ENCODE measurements at regions not wholly inside any gene's neighbourhood (a gene's known extent, or its start where the extent isn't known, plus 50 kb on each side); places are given as distances from the start of the nearest gene placed in this dataset.
"Not testable (repeated sequence)": the region's sequence is repeated elsewhere in the genome, so short reads cannot be mapped to it uniquely, and the experiment has no call there.

- no peak for DNase-seq (ENCODE audit: low read depth)
These were observed 158.3 kb downstream of the PDCD6IP start for GRCh38 chr3:33956776-33957175.

- DNase-seq (ENCODE audit: low read depth), result no peak
These were observed 158.7 kb downstream of the PDCD6IP start for GRCh38 chr3:33957176-33957575.

- no peak for DNase-seq (ENCODE audit: low read depth)
These were observed 160.2 kb downstream of the PDCD6IP start for GRCh38 chr3:33958661-33959060.

- DNase-seq (ENCODE audit: low read depth), result no peak
These were observed 164.0 kb downstream of the PDCD6IP start for GRCh38 chr3:33962396-33962795.

DNA sequence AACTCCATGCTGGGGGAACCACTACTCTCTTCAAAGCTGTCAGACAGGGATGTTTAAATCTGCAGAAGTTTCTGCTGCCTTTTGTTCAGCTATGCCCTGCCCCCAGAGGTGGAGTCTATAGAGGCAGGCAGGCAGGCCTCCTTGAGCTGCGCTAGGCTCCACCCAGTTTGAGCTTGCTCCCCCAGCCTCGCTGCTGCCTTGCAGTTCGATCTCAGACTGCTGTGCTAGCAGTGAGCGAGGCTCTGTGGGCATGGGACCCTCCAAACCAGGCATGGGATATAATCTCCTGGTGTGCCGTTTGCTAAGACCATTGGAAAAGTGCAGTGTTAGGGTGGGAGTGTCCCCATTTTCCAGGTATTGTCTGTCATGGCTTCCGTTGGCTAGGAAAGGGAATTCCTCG lies 171.8 kb downstream of the PDCD6IP start:
- not testable (repeated sequence) for DNase-seq (ENCODE audit: low read depth)

GRCh38 chr3:33971055-33971454 lies 172.6 kb downstream of the PDCD6IP start:
- DNase-seq (ENCODE audit: low read depth), result no peak

- no peak for DNase-seq (ENCODE audit: low read depth)
These were observed 177.0 kb downstream of the PDCD6IP start for GRCh38 chr3:33975463-33975862.

GRCh38 chr3:33977227-33977626 lies 178.8 kb downstream of the PDCD6IP start:
- no peak for DNase-seq (ENCODE audit: low read depth)

DNA sequence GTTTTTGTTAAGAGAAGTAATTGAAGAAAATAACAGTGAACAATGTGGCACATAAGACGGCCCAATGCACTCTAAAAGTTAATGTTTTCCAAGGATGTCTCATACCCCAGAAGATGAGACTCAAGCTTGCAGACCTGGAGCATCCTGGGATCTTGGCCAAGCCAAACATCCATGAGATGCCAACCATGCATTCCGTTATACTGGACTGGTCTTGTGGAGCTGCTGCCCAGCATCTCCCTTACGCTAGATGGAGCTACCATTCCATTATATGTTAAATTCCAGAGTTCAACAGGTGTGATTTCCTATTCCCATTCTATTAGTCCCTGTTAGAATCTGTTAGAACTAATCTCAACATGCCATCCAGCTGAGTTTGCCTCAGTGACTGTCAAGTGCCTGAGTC lies 181.8 kb downstream of the PDCD6IP start:
- DNase-seq (ENCODE audit: low read depth), result peak; percentile 77

- no peak for DNase-seq (ENCODE audit: low read depth)
These were observed 183.9 kb downstream of the PDCD6IP start for GRCh38 chr3:33982269-33982798.

DNA sequence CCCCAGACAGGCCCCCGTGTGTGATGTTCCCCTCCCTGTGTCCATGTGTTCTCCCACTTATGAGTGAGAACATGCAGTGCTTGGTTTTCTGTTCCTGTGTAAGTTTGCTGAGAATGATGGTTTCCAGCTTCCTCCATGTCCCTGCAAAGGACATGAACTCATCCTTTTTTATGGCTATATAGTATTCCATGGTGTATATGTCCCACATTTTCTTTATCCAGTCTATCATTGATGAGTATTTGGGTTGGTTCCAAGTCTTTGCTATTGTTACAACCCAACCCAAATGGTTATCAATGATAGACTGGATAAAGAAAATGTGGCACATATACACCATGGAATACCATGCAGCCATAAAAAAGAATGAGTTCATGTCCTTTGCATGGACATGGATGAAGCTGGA lies 184.5 kb downstream of the PDCD6IP start:
- DNase-seq (ENCODE audit: low read depth), result not testable (repeated sequence)

DNA sequence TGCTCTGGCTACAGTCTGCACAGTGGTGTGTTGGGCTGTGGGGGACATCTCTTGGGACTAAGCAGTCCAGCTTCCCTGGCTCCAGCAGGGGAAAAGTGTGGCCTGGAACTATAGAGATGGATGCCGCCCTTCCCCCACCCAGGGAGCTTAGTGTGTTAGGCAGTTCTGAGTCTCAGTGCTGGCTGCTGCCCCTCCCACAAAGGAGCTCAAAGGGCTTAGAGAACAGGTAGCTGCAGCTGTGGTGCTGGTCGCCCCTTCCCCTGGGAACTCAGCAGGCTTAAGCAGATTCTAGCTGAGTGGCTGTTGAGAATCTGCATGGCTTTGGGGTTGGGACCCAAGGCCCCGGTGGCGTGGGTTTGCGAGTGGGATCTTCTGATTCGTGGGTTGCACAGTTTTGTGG lies 190.8 kb downstream of the PDCD6IP start:
- DNase-seq (ENCODE audit: low read depth), result no peak

DNA sequence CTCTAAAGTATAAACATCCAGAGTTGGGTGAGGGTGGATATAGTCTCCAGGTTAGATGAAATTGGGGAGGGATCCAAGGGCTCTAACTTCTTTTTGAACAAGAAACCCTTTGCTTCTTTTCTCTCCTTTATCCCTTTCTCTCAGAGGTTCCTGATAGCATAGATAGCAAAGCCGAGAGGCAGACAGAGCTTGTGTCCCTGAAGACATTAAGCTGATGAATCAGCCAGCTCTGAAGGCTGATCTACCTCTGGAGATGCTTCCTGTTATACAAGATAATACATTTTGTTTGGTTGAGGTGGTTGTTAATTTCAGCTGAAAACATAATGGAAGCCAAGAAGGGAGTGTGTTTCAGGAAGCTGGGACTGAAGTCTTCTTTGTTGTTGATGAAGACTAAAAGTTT lies 193.2 kb downstream of the PDCD6IP start:
- no peak for DNase-seq (ENCODE audit: low read depth)

- DNase-seq (ENCODE audit: low read depth), result peak; percentile 29
These were observed 195.2 kb downstream of the PDCD6IP start for GRCh38 chr3:33993631-33994030.

DNA sequence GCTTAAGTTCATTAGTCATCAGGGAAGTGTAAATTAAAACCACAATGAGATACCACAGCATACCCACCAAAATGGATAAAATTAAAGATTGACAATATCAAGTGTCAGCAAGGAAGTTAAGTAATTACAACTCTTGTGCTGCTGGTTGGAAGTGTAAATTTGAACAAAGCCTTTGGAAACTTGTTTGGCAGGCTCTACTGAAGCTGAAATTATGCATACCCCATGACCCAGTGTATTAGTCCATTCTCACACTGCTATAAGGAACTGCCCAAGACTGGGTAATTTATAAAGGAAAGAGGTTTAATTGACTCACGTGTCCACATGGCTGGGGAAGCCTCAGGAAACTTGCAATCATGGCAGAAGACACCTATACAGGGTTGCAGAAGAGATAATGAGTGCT lies 196.1 kb downstream of the PDCD6IP start:
- DNase-seq (ENCODE audit: low read depth), result no peak

- no peak for DNase-seq (ENCODE audit: low read depth)
These were observed 201.9 kb downstream of the PDCD6IP start for GRCh38 chr3:34000301-34000700.

DNA sequence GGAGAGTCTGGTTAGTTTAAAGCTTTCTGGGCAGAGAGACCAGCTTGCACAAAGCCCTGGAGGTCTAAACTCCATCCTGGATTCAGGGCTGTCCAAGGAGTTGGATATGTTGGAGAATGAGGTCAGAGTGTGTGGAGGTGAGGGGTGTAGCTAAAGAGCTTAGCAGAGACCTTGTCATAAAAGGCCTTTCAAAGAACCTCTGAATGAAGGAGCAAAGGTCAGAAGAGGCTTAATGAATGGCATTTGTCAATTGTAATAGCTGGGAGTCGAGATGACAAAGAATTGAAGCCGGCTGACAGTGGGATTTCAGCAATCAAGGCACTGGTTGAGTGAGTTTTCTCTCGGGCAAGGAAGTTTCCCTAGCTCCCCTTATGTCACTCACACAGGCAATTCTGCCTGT lies 202.6 kb downstream of the PDCD6IP start:
- no peak for DNase-seq (ENCODE audit: low read depth)

DNA sequence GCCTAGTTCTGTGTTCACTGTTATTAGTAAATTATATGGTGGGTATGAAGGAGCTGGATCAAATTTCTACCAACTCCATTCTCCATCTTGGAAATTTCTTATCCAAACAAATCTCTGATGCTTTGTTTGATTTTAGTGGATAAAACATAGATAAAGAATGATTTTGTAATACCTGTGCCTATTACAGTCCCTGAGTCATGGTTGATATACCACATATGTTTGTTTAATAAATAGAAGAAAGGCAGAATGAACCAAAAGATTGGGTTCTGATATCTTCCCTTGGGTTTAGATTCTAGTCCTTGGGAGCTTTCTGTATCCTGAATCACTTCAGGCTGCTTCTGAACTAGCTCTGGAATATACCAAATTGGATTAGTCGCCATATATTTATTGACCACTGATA lies 203.6 kb downstream of the PDCD6IP start:
- no peak for DNase-seq (ENCODE audit: low read depth)

DNA sequence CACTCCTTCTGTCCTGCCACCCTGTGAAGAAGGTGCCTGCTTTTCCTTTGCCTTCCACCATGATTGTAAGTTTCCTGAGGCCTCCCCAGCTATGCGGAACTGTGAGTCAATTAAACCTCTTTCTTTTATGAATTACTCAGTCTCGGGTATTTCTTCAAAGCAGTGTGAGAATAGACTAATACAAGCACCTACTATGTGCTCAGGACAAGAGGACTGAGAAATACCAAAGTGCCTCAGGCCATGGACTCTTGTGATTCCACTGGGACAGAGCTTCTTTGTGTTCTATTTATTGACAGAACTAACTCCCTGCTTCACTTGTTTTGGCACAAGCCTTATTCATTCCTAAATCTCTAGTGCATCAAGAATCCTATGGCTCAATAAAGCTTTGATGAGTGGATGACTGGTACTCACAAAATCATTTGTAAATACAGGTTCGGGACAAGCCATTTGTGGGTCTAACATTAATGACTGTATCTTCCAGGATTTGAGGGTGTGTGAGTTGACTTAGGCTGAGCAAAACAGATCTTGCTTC lies 204.2 kb downstream of the PDCD6IP start:
- no peak for DNase-seq (ENCODE audit: low read depth)

DNA sequence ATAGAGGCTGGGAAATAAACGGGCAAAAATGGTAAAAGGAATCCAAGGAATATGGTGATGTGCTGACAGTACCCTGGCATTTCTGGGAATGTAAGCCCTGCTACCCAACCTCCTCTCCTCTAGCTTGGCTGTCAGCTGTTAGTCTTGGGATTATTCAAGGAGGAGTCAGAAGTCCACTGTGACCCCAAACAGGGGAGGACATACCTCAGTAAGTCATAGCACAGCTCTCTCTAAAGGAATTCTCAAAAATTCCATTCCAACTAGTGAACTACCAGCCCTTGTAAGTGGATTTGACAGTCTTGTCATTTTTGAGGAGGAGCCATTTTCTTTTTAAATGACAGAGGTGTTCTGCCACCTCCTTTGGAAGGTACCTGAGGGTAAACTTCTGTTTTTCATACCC lies 207.5 kb downstream of the PDCD6IP start:
- DNase-seq (ENCODE audit: low read depth), result peak; percentile 62

DNA sequence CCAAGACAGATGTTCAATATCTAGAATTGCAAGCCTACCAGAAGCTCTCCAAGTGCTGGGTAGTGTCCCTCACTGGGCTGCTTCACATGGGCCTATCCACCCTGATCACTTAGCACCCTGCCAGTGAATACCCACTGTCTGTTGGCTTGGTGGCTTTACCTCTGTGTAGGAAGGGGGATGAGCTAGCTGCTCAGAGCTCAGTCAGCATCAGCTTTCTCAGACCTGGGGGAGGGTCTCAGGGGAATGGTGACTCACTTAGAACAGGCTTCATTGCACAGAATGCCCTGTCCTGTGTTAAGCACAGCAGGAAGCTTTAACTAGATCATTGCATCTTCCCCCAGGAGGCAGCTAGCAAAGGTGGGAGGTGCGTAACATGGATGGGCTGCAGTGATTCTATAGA lies 209.8 kb downstream of the PDCD6IP start:
- DNase-seq (ENCODE audit: low read depth), result peak; percentile 61

DNA sequence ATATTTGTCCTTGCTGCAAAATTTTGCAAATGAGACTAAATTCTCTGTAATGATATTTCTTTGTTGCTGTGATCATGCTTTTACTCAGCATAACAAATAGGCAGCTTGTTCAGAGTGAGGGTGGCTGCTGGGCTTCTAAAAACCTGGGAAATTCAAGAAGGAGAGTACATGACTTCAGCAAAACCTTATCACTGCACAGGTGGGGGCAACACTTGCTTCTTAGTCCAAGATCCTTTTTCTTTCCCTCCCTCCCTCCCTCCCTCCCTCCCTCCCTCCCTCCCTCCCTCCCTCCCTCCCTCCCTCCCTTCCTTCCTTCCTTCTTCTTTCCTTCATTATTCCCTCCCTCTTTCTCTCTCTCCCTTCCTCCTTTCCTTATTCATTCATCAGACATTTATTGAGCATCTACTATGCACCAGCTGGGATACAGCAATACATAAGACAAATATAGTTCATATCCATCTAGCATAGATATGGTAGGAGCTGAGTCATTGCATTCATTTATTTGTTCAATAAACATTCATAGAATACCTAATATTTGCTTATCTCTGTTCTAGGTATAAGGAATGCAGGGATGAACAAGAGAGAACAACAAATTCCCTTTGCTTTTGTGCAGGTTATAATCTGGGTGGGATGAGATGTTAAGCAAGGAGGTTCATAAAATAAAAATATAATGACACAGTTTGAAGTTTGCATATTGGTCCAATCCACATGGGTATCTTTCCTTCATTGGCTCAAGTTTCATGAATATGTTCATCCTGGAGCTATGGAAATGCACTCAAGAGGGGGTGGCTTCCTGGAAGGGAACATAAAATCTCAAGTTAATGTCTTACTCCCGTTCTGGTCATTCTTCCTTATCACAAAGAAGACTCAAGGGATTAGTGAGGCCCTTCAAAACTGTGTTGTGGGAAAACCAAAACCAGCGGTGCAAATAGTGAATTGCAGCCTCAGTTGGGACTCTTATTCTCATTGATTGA lies 210.7 kb downstream of the PDCD6IP start:
- DNase-seq (ENCODE audit: low read depth), result no peak

All from HT1080 (cell line).